H54 (cell line): ENCODE measurements at regions not wholly inside any gene's neighbourhood (a gene's known extent, or its start where the extent isn't known, plus 50 kb on each side); places are given as distances from the start of the nearest gene placed in this dataset.
A peak's percentile ranks its signal among the peaks of the same experiment; 100 is the strongest.

Experiments used
- DNase-seq: peaks from one replicate; pipeline ENCODE4 v3.0.0; 2011; ENCODE audit warnings: low spot score, mixed read lengths; ENCODE audit not compliant: insufficient read length
- FAIRE-seq: peaks from 3 replicates; lab custom pipeline; 2011; peaks lifted over from hg19 to GRCh38; lab: Jason Lieb, UNC
- POLR2A ChIP-seq: IDR thresholded peaks from 2 replicates; pipeline ENCODE4 v1.6.1; 2011; ENCODE audit warnings: low read depth, mild to moderate bottlenecking, low read length

- FAIRE-seq, result no peak
- DNase-seq, result no peak
- no peak for TF ChIP-seq POLR2A
These were observed 548.4 kb upstream of the JARID2 start for GRCh38 chr6:14697427-14697826.

GRCh38 chr6:14699803-14700601 lies 545.9 kb upstream of the JARID2 start:
- DNase-seq (no peak), FAIRE-seq (no peak)
- TF ChIP-seq POLR2A, result no peak

- FAIRE-seq (no peak), DNase-seq (no peak)
- no peak for TF ChIP-seq POLR2A
These were observed 543.9 kb upstream of the JARID2 start for GRCh38 chr6:14701946-14702345.

GRCh38 chr6:14702678-14703077 lies 543.2 kb upstream of the JARID2 start:
- FAIRE-seq, result no peak
- no peak for DNase-seq
- TF ChIP-seq POLR2A, result no peak

- no peak for DNase-seq
- TF ChIP-seq POLR2A, result no peak
- no peak for FAIRE-seq
These were observed 542.3 kb upstream of the JARID2 start for GRCh38 chr6:14703586-14703985.

- no peak for FAIRE-seq
- TF ChIP-seq POLR2A, result no peak
- no peak for DNase-seq
These were observed 541.2 kb upstream of the JARID2 start for GRCh38 chr6:14704383-14705271.

GRCh38 chr6:14705841-14706377 lies 540.0 kb upstream of the JARID2 start:
- FAIRE-seq, result no peak
- DNase-seq, result no peak
- no peak for TF ChIP-seq POLR2A

DNA sequence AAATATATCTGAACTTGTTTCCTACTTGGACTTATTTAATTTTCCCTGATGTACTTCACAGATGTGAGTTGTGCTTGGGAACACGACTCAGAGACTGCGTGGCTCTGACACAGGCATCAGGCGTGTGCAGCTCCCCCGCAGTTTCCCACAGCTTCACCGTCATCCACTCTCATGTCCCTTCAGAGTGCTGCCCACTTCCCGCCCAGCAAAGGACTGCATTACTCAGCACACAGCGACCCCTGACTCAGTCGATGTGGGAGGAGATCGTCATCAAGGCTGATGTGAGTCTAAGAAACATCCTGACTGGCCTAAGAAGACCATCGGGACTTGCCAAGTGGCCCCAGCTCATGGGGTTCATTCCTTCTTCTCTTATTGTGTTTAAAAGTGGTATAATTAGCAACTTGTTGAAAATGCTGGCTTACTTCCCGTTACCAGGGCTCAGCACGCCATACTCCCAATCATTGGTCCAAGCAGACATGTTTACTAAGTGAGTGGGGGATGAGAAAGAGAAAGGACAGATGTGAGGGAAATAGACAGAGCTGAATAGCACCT lies 539.4 kb upstream of the JARID2 start:
- TF ChIP-seq POLR2A, result no peak
- DNase-seq (peak; percentile 69), FAIRE-seq (peak; percentile 15)

DNA sequence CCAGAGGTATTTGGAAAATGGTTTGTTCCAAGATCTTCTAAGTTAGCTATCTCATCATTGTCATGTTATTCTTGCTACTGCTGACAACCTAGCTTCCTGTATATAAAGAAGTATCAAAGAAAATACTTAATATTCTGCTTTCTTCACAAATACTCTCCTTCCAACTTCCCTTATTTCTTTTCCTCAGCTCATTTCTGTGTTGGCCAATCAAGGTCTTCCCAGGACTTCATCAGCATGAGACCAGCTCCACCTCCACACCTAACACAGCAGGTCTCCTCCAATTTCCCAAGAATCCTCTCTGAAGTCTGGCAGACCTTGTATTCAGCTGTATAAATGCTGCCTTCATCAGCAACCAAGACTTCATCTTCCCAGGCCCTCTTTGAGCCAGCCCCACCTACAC lies 538.6 kb upstream of the JARID2 start:
- DNase-seq (no peak), FAIRE-seq (no peak)
- TF ChIP-seq POLR2A, result no peak

DNA sequence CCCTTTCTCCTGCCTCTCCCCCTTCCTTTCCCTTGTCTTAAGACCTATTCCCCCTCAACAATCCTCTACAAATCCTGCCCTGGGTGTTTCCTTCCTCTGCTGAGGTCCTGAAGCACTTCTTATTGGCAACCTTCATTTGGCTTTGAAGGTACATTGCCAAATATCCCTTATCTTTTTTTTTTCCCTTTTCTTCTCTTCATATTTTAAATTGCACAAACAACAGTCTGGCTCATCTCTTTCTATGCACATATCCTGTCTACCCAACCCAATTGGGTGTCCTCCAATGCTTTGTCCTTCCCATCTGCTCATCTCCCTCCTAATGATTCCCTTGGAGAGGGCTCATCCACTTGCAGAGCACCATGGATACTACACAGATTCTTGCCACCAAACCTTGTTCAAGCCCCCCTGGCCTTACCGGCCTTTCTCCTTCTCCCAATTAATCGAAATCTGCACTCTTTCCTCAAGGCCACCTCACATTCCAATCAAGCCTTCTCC lies 537.9 kb upstream of the JARID2 start:
- DNase-seq, result no peak
- TF ChIP-seq POLR2A, result no peak
- FAIRE-seq, result no peak

DNA sequence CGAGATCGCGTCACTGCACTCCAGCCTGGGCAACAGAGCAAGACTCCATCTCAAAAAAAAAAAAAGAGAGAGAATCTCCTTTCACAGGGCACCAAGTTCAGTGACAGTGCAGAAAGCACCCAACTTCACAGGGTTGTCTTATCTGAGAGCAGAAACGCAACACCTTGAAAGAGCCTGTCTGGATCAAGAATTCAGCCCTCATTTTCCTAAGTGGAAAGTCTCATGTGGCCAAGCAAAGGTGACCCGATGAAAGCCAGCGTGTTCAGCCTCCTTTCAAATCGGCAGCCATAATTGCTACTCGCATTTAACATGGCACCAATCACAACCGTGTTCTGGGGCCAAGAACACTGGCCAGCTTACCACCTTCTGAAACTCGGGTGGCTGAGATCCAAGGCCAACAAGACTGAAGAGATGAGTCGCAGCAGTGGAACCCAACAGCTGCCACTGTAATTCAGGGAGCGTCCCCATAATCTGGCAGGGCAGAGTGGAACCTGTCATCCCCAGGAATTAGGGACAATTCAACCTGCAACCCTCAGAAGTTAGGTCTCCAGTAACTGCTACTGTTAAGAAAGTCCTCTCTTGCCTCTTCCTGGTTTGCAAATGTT lies 536.7 kb upstream of the JARID2 start:
- no peak for TF ChIP-seq POLR2A
- DNase-seq (no peak), FAIRE-seq (no peak)

DNA sequence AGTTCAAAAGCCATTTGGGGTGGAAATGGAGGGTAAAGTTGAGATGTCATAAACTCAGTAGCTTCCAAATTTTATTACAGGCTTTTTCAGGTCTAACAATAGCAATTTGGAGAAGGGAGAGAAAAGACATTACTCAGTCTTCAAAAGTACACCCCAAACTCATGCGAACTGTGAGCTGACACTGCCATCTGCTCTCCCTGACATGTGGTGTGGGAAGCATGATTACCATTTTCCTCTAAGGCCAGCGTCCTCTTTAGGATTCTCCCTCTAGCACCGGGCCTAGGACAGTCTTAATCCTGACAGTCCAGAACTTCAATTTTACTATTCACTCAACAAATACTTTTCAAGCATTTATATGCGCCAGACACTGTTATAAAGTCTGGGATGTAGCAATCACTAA lies 536.0 kb upstream of the JARID2 start:
- FAIRE-seq, result no peak
- no peak for DNase-seq

DNA sequence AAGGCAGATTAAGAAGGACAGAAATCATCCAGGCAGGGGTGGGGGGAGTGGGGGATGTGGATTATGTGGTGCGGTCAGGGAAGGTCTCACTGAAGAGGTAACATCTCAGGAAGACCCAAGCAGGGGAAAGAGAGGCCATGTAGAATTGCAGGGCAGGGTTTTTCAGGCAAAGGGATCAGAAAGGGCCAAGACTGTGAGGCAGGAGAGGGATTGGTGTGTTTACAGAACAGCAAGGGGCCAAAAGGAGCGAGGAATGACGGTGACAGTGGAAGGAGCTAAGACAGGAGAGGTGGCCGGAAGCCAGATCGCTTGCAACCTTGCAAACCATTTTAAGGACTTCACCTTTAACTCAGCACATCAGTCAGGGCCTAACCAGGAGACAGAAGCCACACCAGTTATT lies 535.4 kb upstream of the JARID2 start:
- TF ChIP-seq POLR2A, result no peak
- FAIRE-seq, result no peak

More for the DNA sequence above, 536.0 kb upstream of the JARID2 start:
- TF ChIP-seq POLR2A, result no peak

More for the DNA sequence above, 535.4 kb upstream of the JARID2 start:
- no peak for DNase-seq
